GM12891 (cell line): ENCODE measurements at regions not wholly inside any gene's neighbourhood (a gene's known extent, or its start where the extent isn't known, plus 50 kb on each side); places are given as distances from the start of the nearest gene placed in this dataset.

Experiments used
- PAX5 ChIP-seq: IDR thresholded peaks from 2 replicates; pipeline ENCODE4 v1.6.1; 2011; ENCODE audit warnings: low read length, moderate library complexity, mild to moderate bottlenecking; ENCODE audit not compliant: insufficient read depth, severe bottlenecking
- POLR2A ChIP-seq: IDR thresholded peaks from 2 replicates; pipeline ENCODE4 v1.6.1; 2011; ENCODE audit warnings: low read depth, low read length, control low read depth
- POLR2AphosphoS5 ChIP-seq: IDR thresholded peaks from 2 replicates; pipeline ENCODE4 v1.6.1; 2011; ENCODE audit warnings: low read depth, low read length, control low read depth
- POU2F2 ChIP-seq: IDR thresholded peaks from 2 replicates; pipeline ENCODE4 v1.6.1; 2011; ENCODE audit warnings: low read depth, mild to moderate bottlenecking, control low read depth, low read length, moderate library complexity
- TAF1 ChIP-seq: IDR thresholded peaks from 2 replicates; pipeline ENCODE4 v1.6.1; 2011; ENCODE audit warnings: low read depth, low read length, control low read depth

DNA sequence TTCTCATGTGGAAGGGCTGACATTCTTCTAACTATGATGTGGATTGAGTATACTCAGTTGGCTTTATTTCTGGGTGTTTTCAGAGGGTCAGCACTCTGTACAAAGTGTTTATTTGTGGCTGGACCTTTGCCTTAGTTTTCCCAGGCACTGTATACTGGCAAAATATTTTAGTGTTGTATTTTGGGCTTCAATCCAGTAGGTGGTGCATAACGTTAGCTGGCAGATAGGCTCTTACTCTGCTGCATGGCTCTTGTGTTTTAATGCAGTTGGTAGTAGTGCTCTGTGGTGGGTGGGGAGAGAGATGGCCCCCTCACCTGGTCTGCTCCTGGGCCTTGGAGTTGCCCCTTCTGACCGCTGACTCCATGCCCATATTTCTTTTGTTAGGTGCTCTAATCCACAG lies 75.6 kb upstream of the REG3A start:
- TF ChIP-seq POLR2A: no peak
- TF ChIP-seq POLR2AphosphoS5: no peak
- no peak for TF ChIP-seq POU2F2
- no peak for TF ChIP-seq PAX5
- TF ChIP-seq TAF1: no peak
